EH (cell line): ENCODE measurements at regions not wholly inside any gene's neighbourhood (a gene's known extent, or its start where the extent isn't known, plus 50 kb on each side); places are given as distances from the start of the nearest gene placed in this dataset.
A peak's percentile ranks its signal among the peaks of the same experiment; 100 is the strongest.

Source experiments
- DNase-seq: peaks from one replicate; pipeline ENCODE4 v3.0.0-alpha.2; 2015; ENCODE audit warnings: low read depth

GRCh38 chr7:38086857-38087256 is 91.2 kb upstream of the STARD3NL start:
- no peak for DNase-seq

DNA sequence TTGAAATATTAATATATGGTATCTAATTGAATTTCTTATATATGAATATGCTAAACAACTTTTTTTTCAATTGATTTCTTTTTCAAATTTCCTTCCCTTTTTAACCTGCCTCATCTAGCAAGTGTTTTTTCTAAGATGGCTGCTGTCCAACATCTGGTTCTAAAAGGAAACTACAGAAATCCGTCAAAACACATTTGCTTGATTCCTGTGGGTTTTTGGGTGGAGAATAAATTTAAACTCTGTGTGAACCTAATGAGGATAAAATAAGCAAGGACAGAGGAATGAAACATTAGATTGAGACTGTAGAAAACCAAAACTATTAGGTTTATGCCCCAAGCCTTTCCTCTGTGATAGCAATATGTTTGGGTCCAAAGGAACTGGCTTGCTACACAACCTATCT is 75.5 kb upstream of the STARD3NL start:
- peak; percentile 26 for DNase-seq

- peak; percentile 54 for DNase-seq
These were observed 72.1 kb upstream of the STARD3NL start for GRCh38 chr7:38105874-38106483.

GRCh38 chr7:38107486-38107893 is 70.6 kb upstream of the STARD3NL start:
- DNase-seq, result peak; percentile 60

- no peak for DNase-seq
These were observed 66.0 kb upstream of the STARD3NL start for GRCh38 chr7:38112075-38112474.

GRCh38 chr7:38120076-38120475 is 58.0 kb upstream of the STARD3NL start:
- DNase-seq, result no peak

DNA sequence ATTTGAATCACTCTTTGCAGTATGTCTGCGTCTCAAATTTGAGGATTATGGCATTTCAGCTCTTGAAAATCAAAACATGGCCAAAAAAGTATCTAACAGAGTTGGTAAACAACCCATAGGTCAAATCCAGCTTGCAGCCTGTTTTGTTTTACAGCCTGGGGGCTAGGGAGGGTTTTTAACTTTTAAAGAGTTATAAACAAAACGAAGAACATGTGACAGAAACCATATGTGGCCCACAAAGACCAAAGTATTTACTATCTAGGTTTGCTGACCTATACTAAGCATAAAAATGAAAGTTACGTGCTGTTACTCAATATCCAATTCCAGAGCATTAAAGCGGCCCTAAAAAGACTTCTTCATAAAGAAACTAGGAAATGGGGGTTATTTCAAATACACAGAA is 55.5 kb upstream of the STARD3NL start:
- no peak for DNase-seq

DNA sequence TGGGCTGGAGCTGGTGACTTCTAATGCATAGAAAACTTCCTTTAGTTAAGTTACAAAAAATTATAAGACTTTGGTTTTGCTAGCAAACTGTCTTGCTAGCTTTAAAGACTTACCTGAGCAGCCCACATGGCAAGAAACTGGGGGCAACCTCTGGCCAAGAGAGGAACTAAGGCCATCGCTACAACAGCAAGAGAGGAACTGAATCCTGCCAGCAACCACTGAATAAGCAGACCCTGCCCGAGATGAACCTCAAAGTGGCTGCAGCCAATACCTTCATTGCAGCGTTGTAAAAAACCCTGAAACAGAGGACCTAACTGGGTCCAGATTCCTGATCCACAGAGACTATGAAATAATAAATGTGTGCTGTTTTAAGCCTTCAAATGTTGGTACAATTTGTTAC is 54.6 kb upstream of the STARD3NL start:
- DNase-seq, result no peak

DNA sequence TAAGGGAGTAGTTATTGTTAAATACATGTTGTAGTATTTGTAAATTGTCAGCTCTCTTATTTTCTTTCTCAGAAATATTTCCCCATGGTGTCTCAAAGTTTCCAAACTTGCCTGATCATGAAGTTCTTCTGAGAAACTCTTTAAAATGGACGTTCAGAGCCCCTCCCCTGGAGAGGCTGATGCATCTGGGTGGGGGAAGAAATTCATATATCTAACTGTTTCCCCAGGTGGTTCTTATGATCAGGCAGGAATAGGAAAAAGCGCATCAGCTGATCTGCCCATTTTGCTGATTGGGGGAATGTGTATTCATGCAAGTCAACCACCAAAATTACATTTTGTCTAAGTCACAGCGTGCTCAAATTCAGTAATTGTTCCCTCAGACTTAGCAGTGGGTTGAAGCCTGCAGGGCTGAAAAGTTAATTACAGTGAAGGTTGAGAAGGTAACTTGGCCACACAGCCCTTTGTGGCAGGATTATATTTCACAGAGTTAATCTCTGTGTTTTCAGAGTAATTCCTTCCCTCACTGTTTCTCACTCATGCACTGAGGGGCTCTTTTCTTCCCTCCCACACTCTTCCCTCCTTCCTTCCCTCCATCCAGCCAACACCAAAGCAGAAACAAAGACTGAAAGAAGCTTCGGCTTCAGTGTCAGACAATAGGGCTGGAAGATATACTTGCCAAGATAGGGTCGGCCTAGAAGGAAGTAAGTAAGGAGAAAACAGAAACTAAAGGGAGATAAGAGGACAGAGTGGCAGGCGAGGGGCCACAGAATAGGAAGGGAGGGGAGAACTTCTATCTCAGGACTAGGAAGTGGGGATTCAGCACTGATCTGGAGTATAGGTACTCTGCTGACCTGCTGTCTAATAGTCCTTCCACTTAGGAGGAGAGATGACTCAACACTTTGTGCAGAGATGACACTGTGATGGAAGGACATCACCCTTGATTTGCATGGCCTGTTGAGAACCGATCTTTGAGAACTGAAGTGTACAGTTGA is 50.5 kb upstream of the STARD3NL start:
- DNase-seq, result no peak
